Effector memory CD8-positive, alpha-beta T cell (primary cell): ENCODE measurements at regions not wholly inside any gene's neighbourhood (a gene's known extent, or its start where the extent isn't known, plus 50 kb on each side); places are given as distances from the start of the nearest gene placed in this dataset.
"Not testable (repeated sequence)": the region's sequence is repeated elsewhere in the genome, so short reads cannot be mapped to it uniquely, and the experiment has no call there.

Experiments used
- ATAC-seq: fragments of 150-1000 bp; cut with Tn5 transposase; replicated peaks from 2 replicates; pipeline ENCODE4 v1.10.0; 2021; ENCODE audit warnings: mild to moderate bottlenecking, moderate library complexity
- DNase-seq, 3 experiments: peaks; one replicate each; pipeline ENCODE4 v3.0.0; 2021
- H3K27ac Mint-ChIP-seq, 2 donors: one replicate each; pipeline ENCODE4 v1.8.0; 2022; ENCODE audit warnings: mild to moderate bottlenecking in 2 of 2, mixed read lengths in 2 of 2, moderate library complexity in 2 of 2
- H3K27me3 Mint-ChIP-seq, 2 donors: one replicate each; pipeline ENCODE4 v1.8.0; 2022; ENCODE audit warnings: mixed read lengths in 2 of 2
- H3K36me3 Mint-ChIP-seq: one replicate; pipeline ENCODE4 v1.8.0; 2022; ENCODE audit warnings: mild to moderate bottlenecking, moderate library complexity, mixed read lengths; ENCODE audit not compliant: insufficient read depth
- H3K4me1 Mint-ChIP-seq, 2 donors: one replicate each; pipeline ENCODE4 v1.8.0; 2022; ENCODE audit warnings: low read depth in 2 of 2, mixed read lengths in 2 of 2
- H3K4me3 Mint-ChIP-seq, 2 donors: one replicate each; pipeline ENCODE4 v1.8.0; 2022; ENCODE audit warnings: mild to moderate bottlenecking in 2 of 2, mixed read lengths in 2 of 2, moderate library complexity in 2 of 2
- H3K9me3 Mint-ChIP-seq, 2 donors: one replicate each; pipeline ENCODE4 v1.8.0; 2022; ENCODE audit warnings: mixed read lengths in 2 of 2

GRCh38 chr1:194624833-194625232 is 1438.4 kb upstream of the B3GALT2 start:
- ATAC-seq: no peak
- H3K4me3 Mint-ChIP-seq: no peak overlapping the region

GRCh38 chr1:194618101-194618500 is 1431.7 kb upstream of the B3GALT2 start:
- H3K27ac Mint-ChIP-seq: no peak overlapping the region
- no peaks in the 10 kb centered on the region for H3K36me3 Mint-ChIP-seq
- no peak for ATAC-seq

More at GRCh38 chr1:194624833-194625232, 1438.4 kb upstream of the B3GALT2 start:
- Mint-ChIP-seq H3K27ac (no peak overlapping the region), H3K9me3 (no peaks in the 10 kb centered on the region), H3K4me1 (no peaks in the 10 kb centered on the region), H3K27me3 (no peaks in the 10 kb centered on the region), H3K36me3 (no peaks in the 10 kb centered on the region)
- DNase-seq: no peak

GRCh38 chr1:194617272-194617671 is 1430.9 kb upstream of the B3GALT2 start:
- H3K4me1 Mint-ChIP-seq, DNase-seq, H3K27me3 Mint-ChIP-seq, H3K27ac Mint-ChIP-seq, H3K9me3 Mint-ChIP-seq, ATAC-seq, H3K4me3 Mint-ChIP-seq, H3K36me3 Mint-ChIP-seq: not testable (repeated sequence)

More at GRCh38 chr1:194618101-194618500, 1431.7 kb upstream of the B3GALT2 start:
- Mint-ChIP-seq H3K4me3 (no peak overlapping the region), H3K9me3 (no peaks in the 10 kb centered on the region), H3K4me1 (no peaks in the 10 kb centered on the region), H3K27me3 (no peaks in the 10 kb centered on the region)
- no peak for DNase-seq

- no peak for ATAC-seq
- no peaks in the 10 kb centered on the region for H3K36me3 Mint-ChIP-seq
- no peak overlapping the region for H3K4me3 Mint-ChIP-seq
- no peaks in the 10 kb centered on the region for H3K27me3 Mint-ChIP-seq
- DNase-seq: no peak
- no peaks in the 10 kb centered on the region for H3K4me1 Mint-ChIP-seq
- no peak overlapping the region for H3K27ac Mint-ChIP-seq
- H3K9me3 Mint-ChIP-seq: no peaks in the 10 kb centered on the region
These were observed 1430.4 kb upstream of the B3GALT2 start for GRCh38 chr1:194616835-194617234.

- DNase-seq (no peak), ATAC-seq (no peak)
- H3K9me3 Mint-ChIP-seq: no peaks in the 10 kb centered on the region
- no peaks in the 10 kb centered on the region for H3K27me3 Mint-ChIP-seq
- H3K4me1 Mint-ChIP-seq: no peaks in the 10 kb centered on the region
- H3K36me3 Mint-ChIP-seq: peaks cover 4% of the 10 kb centered on the region
- H3K27ac Mint-ChIP-seq: no peak overlapping the region
- H3K4me3 Mint-ChIP-seq: no peak overlapping the region
These were observed 1415.8 kb upstream of the B3GALT2 start for GRCh38 chr1:194602184-194602583.

GRCh38 chr1:194600716-194601115 is 1414.3 kb upstream of the B3GALT2 start:
- H3K36me3 Mint-ChIP-seq: peaks cover 2% of the 10 kb centered on the region
- no peaks in the 10 kb centered on the region for H3K27me3 Mint-ChIP-seq
- H3K4me3 Mint-ChIP-seq: no peak overlapping the region
- H3K27ac Mint-ChIP-seq: no peak overlapping the region
- ATAC-seq (no peak), DNase-seq (no peak)
- H3K9me3 Mint-ChIP-seq: no peaks in the 10 kb centered on the region
- no peaks in the 10 kb centered on the region for H3K4me1 Mint-ChIP-seq

GRCh38 chr1:194598098-194598497 is 1411.7 kb upstream of the B3GALT2 start:
- DNase-seq (no peak), ATAC-seq (no peak)
- Mint-ChIP-seq H3K27me3 (no peaks in the 10 kb centered on the region), H3K27ac (no peak overlapping the region), H3K9me3 (no peaks in the 10 kb centered on the region), H3K4me1 (no peaks in the 10 kb centered on the region), H3K4me3 (no peak overlapping the region), H3K36me3 (no peaks in the 10 kb centered on the region)

GRCh38 chr1:194586302-194586701 is 1399.9 kb upstream of the B3GALT2 start:
- ATAC-seq (no peak), DNase-seq (no peak)
- H3K4me3 Mint-ChIP-seq: no peak overlapping the region
- no peaks in the 10 kb centered on the region for H3K4me1 Mint-ChIP-seq
- H3K27ac Mint-ChIP-seq: no peak overlapping the region
- peaks cover 0 to 7% of the 10 kb centered on the region in 2 donors for H3K9me3 Mint-ChIP-seq
- no peaks in the 10 kb centered on the region for H3K27me3 Mint-ChIP-seq
- no peaks in the 10 kb centered on the region for H3K36me3 Mint-ChIP-seq

GRCh38 chr1:194584052-194584451 is 1397.6 kb upstream of the B3GALT2 start:
- no peaks in the 10 kb centered on the region for H3K4me1 Mint-ChIP-seq
- ATAC-seq (no peak), DNase-seq (no peak)
- H3K27me3 Mint-ChIP-seq: no peaks in the 10 kb centered on the region
- no peak overlapping the region for H3K27ac Mint-ChIP-seq
- peaks cover 0 to 11% of the 10 kb centered on the region in 2 donors for H3K9me3 Mint-ChIP-seq
- H3K4me3 Mint-ChIP-seq: no peak overlapping the region
- no peaks in the 10 kb centered on the region for H3K36me3 Mint-ChIP-seq

GRCh38 chr1:194570476-194570875 is 1384.1 kb upstream of the B3GALT2 start:
- no peak overlapping the region for H3K4me3 Mint-ChIP-seq

GRCh38 chr1:194568610-194569009 is 1382.2 kb upstream of the B3GALT2 start:
- H3K27me3 Mint-ChIP-seq: no peaks in the 10 kb centered on the region
- DNase-seq: no peak
- no peaks in the 10 kb centered on the region for H3K9me3 Mint-ChIP-seq
- H3K27ac Mint-ChIP-seq: no peak overlapping the region
- no peaks in the 10 kb centered on the region for H3K4me1 Mint-ChIP-seq
- no peak for ATAC-seq
- H3K4me3 Mint-ChIP-seq: no peak overlapping the region
- H3K36me3 Mint-ChIP-seq: no peaks in the 10 kb centered on the region

More at GRCh38 chr1:194570476-194570875, 1384.1 kb upstream of the B3GALT2 start:
- H3K4me1 Mint-ChIP-seq: no peaks in the 10 kb centered on the region
- H3K36me3 Mint-ChIP-seq: no peaks in the 10 kb centered on the region
- no peak for DNase-seq
- H3K27me3 Mint-ChIP-seq: no peaks in the 10 kb centered on the region
- no peak overlapping the region for H3K27ac Mint-ChIP-seq
- peaks cover 0 to 3% of the 10 kb centered on the region in 2 donors for H3K9me3 Mint-ChIP-seq
- ATAC-seq: no peak

GRCh38 chr1:194548071-194548470 is 1361.7 kb upstream of the B3GALT2 start:
- H3K27ac Mint-ChIP-seq: no peak overlapping the region
- H3K27me3 Mint-ChIP-seq: no peaks in the 10 kb centered on the region
- no peaks in the 10 kb centered on the region for H3K4me1 Mint-ChIP-seq
- no peak overlapping the region for H3K4me3 Mint-ChIP-seq
- H3K36me3 Mint-ChIP-seq: no peaks in the 10 kb centered on the region
- ATAC-seq (no peak), DNase-seq (no peak)
- peaks cover 2 to 6% of the 10 kb centered on the region in 2 donors for H3K9me3 Mint-ChIP-seq

GRCh38 chr1:194544012-194544411 is 1357.6 kb upstream of the B3GALT2 start:
- ATAC-seq: no peak
- H3K27me3 Mint-ChIP-seq: no peaks in the 10 kb centered on the region

GRCh38 chr1:194538453-194538852 is 1352.0 kb upstream of the B3GALT2 start:
- Mint-ChIP-seq H3K27ac (no peak overlapping the region), H3K4me3 (no peak overlapping the region), H3K4me1 (no peaks in the 10 kb centered on the region), H3K9me3 (peaks cover 0 to 6% of the 10 kb centered on the region in 2 donors), H3K36me3 (no peaks in the 10 kb centered on the region), H3K27me3 (no peaks in the 10 kb centered on the region)
- DNase-seq (no peak), ATAC-seq (no peak)

More at GRCh38 chr1:194544012-194544411, 1357.6 kb upstream of the B3GALT2 start:
- Mint-ChIP-seq H3K9me3 (peaks cover 1 to 6% of the 10 kb centered on the region in 2 donors), H3K36me3 (no peaks in the 10 kb centered on the region), H3K27ac (no peak overlapping the region), H3K4me1 (no peaks in the 10 kb centered on the region), H3K4me3 (no peak overlapping the region)
- no peak for DNase-seq

GRCh38 chr1:194537521-194537920 is 1351.1 kb upstream of the B3GALT2 start:
- Mint-ChIP-seq H3K27ac (no peak overlapping the region), H3K4me1 (no peaks in the 10 kb centered on the region)
- ATAC-seq: no peak

More at GRCh38 chr1:194537521-194537920, 1351.1 kb upstream of the B3GALT2 start:
- Mint-ChIP-seq H3K27me3 (no peaks in the 10 kb centered on the region), H3K4me3 (no peak overlapping the region), H3K9me3 (peaks cover 0 to 5% of the 10 kb centered on the region in 2 donors), H3K36me3 (no peaks in the 10 kb centered on the region)
- DNase-seq: no peak
